ENCODE measurements at regions not wholly inside any gene's neighbourhood (a gene's known extent, or its start where the extent isn't known, plus 50 kb on each side); places are given as distances from the start of the nearest gene placed in this dataset.

- no peak for TF ChIP-seq ZNF462 (CRISPR knock-in tag; IDR thresholded peaks at IDR 0.05)
- no peak for TF ChIP-seq POLR2AphosphoS5 (IDR thresholded peaks at IDR 0.05; ENCODE audit: low read depth)
- no peak for TF ChIP-seq EZH2 (IDR thresholded peaks at IDR 0.05; ENCODE audit: low read depth, unreplicated experiment)
- no peak for TF ChIP-seq ZNF331 (CRISPR knock-in tag; IDR thresholded peaks at IDR 0.05; ENCODE audit: low read depth)
- TF ChIP-seq ETS1 (IDR thresholded peaks at IDR 0.05) = no peak
These were observed 1687.5 kb downstream of the EFNB2 start (continued) for GRCh38 chr13:104847922-104848321.

GRCh38 chr13:104843401-104843800 is 1692.1 kb downstream of the EFNB2 start:
- Histone ChIP-seq H3K9me2 (ENCODE audit: insufficient read depth) (0 out of 2 replicates have a peak, but pooled peaks cover 4% of the 10 kb centered on the region), H3K4me2 (no peak overlapping the region), H3K4me3 (no peak overlapping the region), H3K27ac (ENCODE audit: low read depth) (no peak overlapping the region), H4K20me1 (replicated peaks; ENCODE audit: insufficient read depth) (no peaks in the 10 kb centered on the region), H3K36me3 (ENCODE audit: insufficient read depth) (no peaks in the 10 kb centered on the region), H3K4me1 (ENCODE audit: insufficient read depth) (no peaks in the 10 kb centered on the region), H2AFZ (0 out of 2 replicates have a peak overlapping the region, but pooled peaks have one; percentile 34), H3K27me3 (ENCODE audit: insufficient read depth) (no peaks in the 10 kb centered on the region), H3K79me2 (replicated peaks; ENCODE audit: insufficient read depth) (no peaks in the 10 kb centered on the region), H3F3A (replicated peaks; ENCODE audit: low read depth) (no peaks in the 10 kb centered on the region)
- H3K4me3 Mint-ChIP-seq = no peak overlapping the region
- H3K9me3 Mint-ChIP-seq = no peaks in the 10 kb centered on the region
- DNase-seq (ENCODE audit: low spot score) = no peak
- peaks cover 6% of the 10 kb centered on the region for H3K4me1 Mint-ChIP-seq
- no peak for ATAC-seq
- H3K27me3 Mint-ChIP-seq (ENCODE audit: insufficient read depth, low read depth, poor library complexity) = no peaks in the 10 kb centered on the region
- H3K27ac Mint-ChIP-seq = no peak overlapping the region
- no peaks in the 10 kb centered on the region for H3K36me3 Mint-ChIP-seq (ENCODE audit: low read depth)
- no peak for TF ChIP-seq ZNF462 (CRISPR knock-in tag; IDR thresholded peaks at IDR 0.05)
- TF ChIP-seq NANOG (IDR thresholded peaks at IDR 0.05; ENCODE audit: borderline replicate concordance) = no peak
- TF ChIP-seq EZH2 (IDR thresholded peaks at IDR 0.05; ENCODE audit: low read depth, unreplicated experiment) = no peak
- no peak for TF ChIP-seq POLR2AphosphoS5 (IDR thresholded peaks at IDR 0.05; ENCODE audit: low read depth)
- no peak for TF ChIP-seq ETS1 (IDR thresholded peaks at IDR 0.05)

All from GM23338 (cell line).